ENCODE measurements at regions not wholly inside any gene's neighbourhood (a gene's known extent, or its start where the extent isn't known, plus 50 kb on each side); places are given as distances from the start of the nearest gene placed in this dataset.

GRCh38 chr22:26914519-26915185 is 257.3 kb downstream of the MIAT start:
- no peak for DNase-seq (ENCODE audit: low read depth)
- H3K4me3 ChIP-seq (ENCODE audit: control insufficient read depth, low read depth, low read length), result no peak overlapping the region
- no peak for TF ChIP-seq CTCF (conservative IDR thresholded peaks at IDR 0.05; ENCODE audit: control insufficient read depth, insufficient read depth, low read depth, low read length)

- H3K4me3 ChIP-seq (ENCODE audit: control insufficient read depth, low read depth, low read length), result no peak overlapping the region
- DNase-seq (ENCODE audit: low read depth), result no peak
- TF ChIP-seq CTCF (conservative IDR thresholded peaks at IDR 0.05; ENCODE audit: control insufficient read depth, insufficient read depth, low read depth, low read length), result no peak
Observed at GRCh38 chr22:26916236-26916635, 258.8 kb downstream of the MIAT start.

GRCh38 chr22:26918226-26918625 is 260.8 kb downstream of the MIAT start:
- DNase-seq (ENCODE audit: low read depth), result peak; percentile 1
- H3K4me3 ChIP-seq (ENCODE audit: control insufficient read depth, low read depth, low read length), result no peak overlapping the region
- TF ChIP-seq CTCF (conservative IDR thresholded peaks at IDR 0.05; ENCODE audit: control insufficient read depth, insufficient read depth, low read depth, low read length), result no peak

- DNase-seq (ENCODE audit: low read depth), result no peak
- no peak for TF ChIP-seq CTCF (conservative IDR thresholded peaks at IDR 0.05; ENCODE audit: control insufficient read depth, insufficient read depth, low read depth, low read length)
- no peak overlapping the region for H3K4me3 ChIP-seq (ENCODE audit: control insufficient read depth, low read depth, low read length)
Observed at GRCh38 chr22:26921726-26922125, 264.3 kb downstream of the MIAT start.

GRCh38 chr22:26922806-26923205 is 265.4 kb downstream of the MIAT start:
- no peak for DNase-seq (ENCODE audit: low read depth)
- TF ChIP-seq CTCF (conservative IDR thresholded peaks at IDR 0.05; ENCODE audit: control insufficient read depth, insufficient read depth, low read depth, low read length), result no peak
- no peak overlapping the region for H3K4me3 ChIP-seq (ENCODE audit: control insufficient read depth, low read depth, low read length)

- no peak overlapping the region for H3K4me3 ChIP-seq (ENCODE audit: control insufficient read depth, low read depth, low read length)
- DNase-seq (ENCODE audit: low read depth), result no peak
- no peak for TF ChIP-seq CTCF (conservative IDR thresholded peaks at IDR 0.05; ENCODE audit: control insufficient read depth, insufficient read depth, low read depth, low read length)
Observed at GRCh38 chr22:26923531-26923930, 266.1 kb downstream of the MIAT start.

GRCh38 chr22:26927821-26928220 is 270.4 kb downstream of the MIAT start:
- no peak for DNase-seq (ENCODE audit: low read depth)
- TF ChIP-seq CTCF (conservative IDR thresholded peaks at IDR 0.05; ENCODE audit: control insufficient read depth, insufficient read depth, low read depth, low read length), result no peak
- H3K4me3 ChIP-seq (ENCODE audit: control insufficient read depth, low read depth, low read length), result no peak overlapping the region

Measured in fibroblast of mammary gland (primary cell).